ENCODE measurements at regions not wholly inside any gene's neighbourhood (a gene's known extent, or its start where the extent isn't known, plus 50 kb on each side); places are given as distances from the start of the nearest gene placed in this dataset.

- Histone ChIP-seq H3K9ac (ENCODE audit: low read length) (no peak overlapping the region), H3K27me3 (ENCODE audit: insufficient read depth, low read length) (no peaks in the 10 kb centered on the region), H3K4me1 (ENCODE audit: control insufficient read depth in 1 of 2, insufficient read depth in 2 of 2, low read length in 2 of 2) (peaks cover 0 to 26% of the 10 kb centered on the region in 2 experiments; a peak in 2 of 4 replicates), H3K27ac (ENCODE audit: low read depth, low read length) (no peak overlapping the region), H2AFZ (ENCODE audit: low read depth, low read length, poor library complexity, severe bottlenecking) (no peak overlapping the region), H3K36me3 (ENCODE audit: control insufficient read depth in 1 of 2, insufficient read depth in 2 of 2, low read length in 2 of 2) (no peaks in the 10 kb centered on the region), H3K9me3 (ENCODE audit: control insufficient read depth in 1 of 2, insufficient read depth in 1 of 2, low read depth in 1 of 2, low read length in 2 of 2) (no peaks in the 10 kb centered on the region), H3K79me2 (ENCODE audit: insufficient read depth, low read length) (no peaks in the 10 kb centered on the region), H3K4me2 (ENCODE audit: low read length) (no peak overlapping the region), H3K4me3 (replicated peaks in 1 of 2; ENCODE audit: low read depth in 1 of 2, low read length in 2 of 2) (no peak overlapping the region), H4K20me1 (ENCODE audit: insufficient read depth) (no peaks in the 10 kb centered on the region), H3K9me2 (ENCODE audit: insufficient read depth) (no peaks in the 10 kb centered on the region)
- POLR2A ChIA-PET, result no interaction called here
- DNase-seq (ENCODE audit: low read depth, low spot score) (no peak), ATAC-seq (no peak)
- RAD21 ChIA-PET (ENCODE audit: low non-redundant PET in 1 of 2, low total read pairs in 2 of 2, uncharacterized antibody in 2 of 2, unreplicated experiment in 2 of 2), result interaction anchor here in 1 of 2 experiments (3.0 kb wide), 1 partner anchor 345 kb away, joined by 26 read pairs; no protein-coding TSS in a partner anchor
- CTCF ChIA-PET, result interaction anchor here (0.9 to 6.7 kb wide), 6 partner anchors 15 to 705 kb away, joined by 3 to 86 read pairs (median 4); no protein-coding TSS in a partner anchor
- no TSS peak for BruUV-seq (replicated peaks)
- no peak for TF ChIP-seq CTCF (IDR thresholded peaks at IDR 0.05 in 2 of 3, conservative IDR thresholded peaks at IDR 0.05 in 1 of 3; ENCODE audit: borderline replicate concordance in 1 of 3, insufficient read depth in 1 of 3, low read depth in 2 of 3, low read length in 2 of 3)
- TF ChIP-seq POLR2A (IDR thresholded peaks at IDR 0.05; ENCODE audit: borderline replicate concordance, extremely low read depth, insufficient read depth, insufficient read length), result no peak
- no peak for TF ChIP-seq SIN3A (IDR thresholded peaks at IDR 0.05; ENCODE audit: low read depth)
- no peak for TF ChIP-seq JUND (IDR thresholded peaks at IDR 0.05)
- intact Hi-C loops (cut with micrococcal nuclease), result loop anchor here (10.0 kb wide), 1 partner anchor 701 kb away; no protein-coding TSS in a partner anchor
Measured at GRCh38 chr3:5056111-5056391, 66.0 kb upstream of the ARL8B start.

GRCh38 chr3:5057272-5057671 lies 64.8 kb upstream of the ARL8B start:
- H3K79me2 ChIP-seq (ENCODE audit: insufficient read depth, low read length), result no peaks in the 10 kb centered on the region
- peak overlapping the region; percentile 59 for H2AFZ ChIP-seq (ENCODE audit: low read depth, low read length, poor library complexity, severe bottlenecking)
- no peaks in the 10 kb centered on the region for H3K9me3 ChIP-seq (ENCODE audit: control insufficient read depth in 1 of 2, insufficient read depth in 1 of 2, low read depth in 1 of 2, low read length in 2 of 2)
- DNase-seq (ENCODE audit: low read depth, low spot score) (no peak), ATAC-seq (no peak)
- H3K27ac ChIP-seq (ENCODE audit: low read depth, low read length), result no peak overlapping the region
- intact Hi-C loops (cut with micrococcal nuclease), result loop anchor here (1.0 to 10.0 kb wide), 3 partner anchors 346 to 702 kb away; no protein-coding TSS in a partner anchor
- no peak overlapping the region for H3K4me2 ChIP-seq (ENCODE audit: low read length)
- BruUV-seq (replicated peaks), result no TSS peak
- no peak overlapping the region for H3K4me3 ChIP-seq (replicated peaks in 1 of 2; ENCODE audit: low read depth in 1 of 2, low read length in 2 of 2)
- H3K9ac ChIP-seq (ENCODE audit: low read length), result no peak overlapping the region
- POLR2A ChIA-PET, result no interaction called here
- no peaks in the 10 kb centered on the region for H3K27me3 ChIP-seq (ENCODE audit: insufficient read depth, low read length)
- H4K20me1 ChIP-seq (ENCODE audit: insufficient read depth), result no peaks in the 10 kb centered on the region
- RAD21 ChIA-PET (ENCODE audit: low non-redundant PET in 1 of 2, low total read pairs in 2 of 2, uncharacterized antibody in 2 of 2, unreplicated experiment in 2 of 2), result interaction anchor here (0.5 to 3.0 kb wide), 8 partner anchors 79 to 346 kb away, joined by 3 to 26 read pairs (median 4); no protein-coding TSS in a partner anchor
- peaks cover 0 to 27% of the 10 kb centered on the region in 2 experiments; a peak in 2 of 4 replicates for H3K4me1 ChIP-seq (ENCODE audit: control insufficient read depth in 1 of 2, insufficient read depth in 2 of 2, low read length in 2 of 2)
- CTCF ChIA-PET, result interaction anchor here (0.5 to 6.7 kb wide), 11 partner anchors 34 to 348 kb away, joined by 3 to 86 read pairs (median 3); no protein-coding TSS in a partner anchor
- no peaks in the 10 kb centered on the region for H3K9me2 ChIP-seq (ENCODE audit: insufficient read depth)
- no peaks in the 10 kb centered on the region for H3K36me3 ChIP-seq (ENCODE audit: control insufficient read depth in 1 of 2, insufficient read depth in 2 of 2, low read length in 2 of 2)
- TF ChIP-seq EZH2 (IDR thresholded peaks at IDR 0.05), result no peak
- TF ChIP-seq EZH2phosphoT487 (IDR thresholded peaks at IDR 0.05; ENCODE audit: borderline replicate concordance), result no peak
- no peak for TF ChIP-seq SP1 (IDR thresholded peaks at IDR 0.05; ENCODE audit: low read depth)
- TF ChIP-seq SIN3A (IDR thresholded peaks at IDR 0.05; ENCODE audit: low read depth), result no peak
- TF ChIP-seq FOSL1 (IDR thresholded peaks at IDR 0.05; ENCODE audit: low read depth), result no peak
- TF ChIP-seq POLR2AphosphoS5 (IDR thresholded peaks at IDR 0.05; ENCODE audit: low read depth, low read length), result no peak
- no peak for TF ChIP-seq CEBPB (IDR thresholded peaks at IDR 0.05; ENCODE audit: low read depth)
- TF ChIP-seq ZNF274 (IDR thresholded peaks at IDR 0.05; ENCODE audit: low read depth, low read length), result no peak
- no peak for TF ChIP-seq ELF1 (IDR thresholded peaks at IDR 0.05; ENCODE audit: borderline replicate concordance, low read depth)
- no peak for TF ChIP-seq EGR1 (IDR thresholded peaks at IDR 0.05; ENCODE audit: low read depth)
- TF ChIP-seq MAX (IDR thresholded peaks at IDR 0.05), result no peak
- TF ChIP-seq ZBTB33 (IDR thresholded peaks at IDR 0.05; ENCODE audit: extremely low read depth, insufficient replicate concordance, low read length), result no peak
- no peak for TF ChIP-seq JUND (IDR thresholded peaks at IDR 0.05)

Data from HCT116 (cell line).